ENCODE measurements at regions not wholly inside any gene's neighbourhood (a gene's known extent, or its start where the extent isn't known, plus 50 kb on each side); places are given as distances from the start of the nearest gene placed in this dataset.

GRCh38 chr9:33721674-33722358, 73.5 kb upstream of the PRSS3 start:
- TF ChIP-seq CTCF (IDR thresholded peaks at IDR 0.05) (peak; percentile 100), POLR2A (IDR thresholded peaks at IDR 0.05) (no peak)

Measured in right lobe of liver (tissue), 4 donors.